COR-L47 (cell line): ENCODE measurements at regions not wholly inside any gene's neighbourhood (a gene's known extent, or its start where the extent isn't known, plus 50 kb on each side); places are given as distances from the start of the nearest gene placed in this dataset.

Source experiments
- DNase-seq: peaks from one replicate; lab custom pipeline; 2025; lab: John Stamatoyannopoulos, UW

DNA sequence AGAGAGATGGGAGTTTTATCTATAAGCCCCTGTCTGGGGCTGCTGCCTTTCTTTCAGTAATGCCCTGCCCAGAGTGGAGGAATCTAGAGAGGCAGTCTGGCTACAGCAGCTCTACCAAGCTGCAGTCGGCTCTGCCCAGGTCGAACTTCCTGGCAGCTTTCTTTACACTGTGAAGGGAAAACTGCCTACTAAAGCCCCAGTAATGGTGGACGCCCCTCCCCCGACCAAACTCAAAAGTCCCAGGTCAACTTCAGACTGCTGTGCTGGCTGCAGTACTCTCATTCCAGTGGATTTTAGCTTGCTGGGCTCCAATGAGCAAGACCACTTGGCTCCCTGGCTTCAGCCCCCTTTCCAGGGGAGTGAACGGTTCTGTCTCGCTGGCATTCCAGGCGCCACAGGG, 65.9 kb upstream of the RARB start:
- no peak for DNase-seq

GRCh38 chr3:25365636-25366035, 62.4 kb upstream of the RARB start:
- DNase-seq: no peak

- no peak for DNase-seq
These were observed 61.0 kb upstream of the RARB start for GRCh38 chr3:25367025-25367424.

DNA sequence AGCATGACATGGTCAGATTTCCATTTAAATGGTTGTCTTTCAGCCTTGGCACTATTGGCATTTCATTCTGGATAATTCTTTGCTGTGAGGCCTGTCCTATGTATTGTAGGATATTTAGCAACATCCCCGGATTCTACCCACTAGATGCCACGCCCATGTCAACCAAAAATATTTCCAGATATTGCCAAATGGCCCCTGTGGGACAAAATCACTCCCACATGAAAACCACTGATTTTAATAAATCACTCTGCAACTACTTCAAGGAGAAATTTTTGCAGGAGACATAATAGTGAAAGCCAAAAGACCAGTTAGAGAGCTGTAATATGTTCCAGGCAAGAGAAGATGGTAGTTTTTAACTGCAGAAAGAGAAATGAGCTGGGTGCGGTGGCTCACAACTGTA, 55.9 kb upstream of the RARB start:
- DNase-seq: no peak

- DNase-seq: no peak
These were observed 51.7 kb upstream of the RARB start for GRCh38 chr3:25376340-25376739.

DNA sequence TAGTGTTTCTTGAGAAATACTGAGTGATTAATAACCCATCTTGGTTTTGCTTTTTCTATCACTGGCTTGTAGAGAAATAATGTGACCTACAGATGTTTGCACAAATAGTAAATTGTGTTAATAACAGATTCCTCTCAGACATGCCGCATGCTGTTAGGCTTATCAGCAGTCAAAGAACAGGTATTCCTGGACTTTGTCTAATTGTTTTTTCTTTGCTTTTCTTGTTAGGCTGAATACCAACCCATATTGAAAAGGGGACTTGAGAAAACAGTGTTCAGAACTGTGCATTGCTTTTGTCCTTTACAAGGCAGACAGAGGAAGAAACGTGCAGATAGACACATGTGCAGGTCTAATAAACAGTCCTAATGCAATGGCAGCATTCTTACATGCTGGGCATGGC, 51.0 kb upstream of the RARB start:
- no peak for DNase-seq
